KOPT-K1 (cell line): ENCODE measurements at regions not wholly inside any gene's neighbourhood (a gene's known extent, or its start where the extent isn't known, plus 50 kb on each side); places are given as distances from the start of the nearest gene placed in this dataset.
"Not testable (repeated sequence)": the region's sequence is repeated elsewhere in the genome, so short reads cannot be mapped to it uniquely, and the experiment has no call there.

ENCODE experiments used
- H3K27ac ChIP-seq: fragments of 200-600 bp; sonication (generic); 2 replicates; pipeline ENCODE4 v1.5.1; 2016; ENCODE audit warnings: antibody characterized with exemption, mild to moderate bottlenecking, low read depth, low read length; ENCODE audit not compliant: poor library complexity, severe bottlenecking
- H3K36me3 ChIP-seq: fragments of 200-600 bp; sonication (generic); 2 replicates; pipeline ENCODE4 v1.5.1; 2017; ENCODE audit warnings: antibody characterized with exemption, mild to moderate bottlenecking, low read length, moderate library complexity; ENCODE audit not compliant: insufficient read depth
- H3K9me3 ChIP-seq: fragments of 200-600 bp; sonication (generic); 2 replicates; pipeline ENCODE4 v1.5.1; 2017; ENCODE audit warnings: antibody characterized with exemption, low read length, mild to moderate bottlenecking; ENCODE audit not compliant: insufficient read depth, poor library complexity, severe bottlenecking

DNA sequence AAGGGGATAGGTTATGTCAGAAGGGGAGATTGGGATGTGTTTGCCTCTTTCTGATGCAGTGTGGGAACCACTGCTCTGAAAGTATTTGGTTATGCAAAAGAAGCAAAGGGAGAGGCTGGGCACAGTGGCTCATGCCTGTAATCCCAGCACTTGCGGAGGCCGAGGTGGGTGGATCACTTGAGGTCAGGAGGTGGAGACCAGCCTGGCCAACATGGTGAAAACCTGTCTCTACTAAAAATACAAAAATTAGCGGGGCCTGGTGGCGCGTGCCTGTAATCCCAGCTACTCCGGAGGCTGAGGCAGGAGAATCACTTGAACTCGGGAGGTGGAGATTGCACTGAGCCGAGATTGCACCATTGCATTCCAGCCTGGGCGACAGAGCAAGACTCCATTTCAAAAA lies 87.0 kb downstream of the ARRDC3 start:
- H3K36me3 ChIP-seq, H3K27ac ChIP-seq, H3K9me3 ChIP-seq: not testable (repeated sequence)

DNA sequence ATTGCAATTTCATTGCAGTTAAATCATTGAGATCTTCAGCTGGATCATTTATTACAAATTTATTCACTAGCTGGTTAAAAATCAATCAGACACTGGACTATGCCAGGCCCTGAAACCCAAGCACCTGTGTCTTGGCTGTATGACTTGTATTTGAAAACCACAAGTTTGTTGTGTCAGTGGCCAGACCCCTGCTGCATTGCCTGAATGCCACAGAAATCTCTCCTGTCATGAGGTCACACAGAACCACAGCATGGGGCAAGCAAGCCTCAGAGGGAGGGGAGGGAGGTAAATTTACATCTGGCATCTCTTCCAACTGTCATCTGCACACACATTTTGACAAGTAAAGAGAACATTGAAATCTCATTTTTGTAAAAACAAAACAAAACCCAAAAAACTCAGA lies 90.0 kb downstream of the ARRDC3 start:
- Histone ChIP-seq H3K27ac (peak overlapping the region; percentile 45), H3K36me3 (no peaks in the 10 kb centered on the region), H3K9me3 (no peaks in the 10 kb centered on the region)

DNA sequence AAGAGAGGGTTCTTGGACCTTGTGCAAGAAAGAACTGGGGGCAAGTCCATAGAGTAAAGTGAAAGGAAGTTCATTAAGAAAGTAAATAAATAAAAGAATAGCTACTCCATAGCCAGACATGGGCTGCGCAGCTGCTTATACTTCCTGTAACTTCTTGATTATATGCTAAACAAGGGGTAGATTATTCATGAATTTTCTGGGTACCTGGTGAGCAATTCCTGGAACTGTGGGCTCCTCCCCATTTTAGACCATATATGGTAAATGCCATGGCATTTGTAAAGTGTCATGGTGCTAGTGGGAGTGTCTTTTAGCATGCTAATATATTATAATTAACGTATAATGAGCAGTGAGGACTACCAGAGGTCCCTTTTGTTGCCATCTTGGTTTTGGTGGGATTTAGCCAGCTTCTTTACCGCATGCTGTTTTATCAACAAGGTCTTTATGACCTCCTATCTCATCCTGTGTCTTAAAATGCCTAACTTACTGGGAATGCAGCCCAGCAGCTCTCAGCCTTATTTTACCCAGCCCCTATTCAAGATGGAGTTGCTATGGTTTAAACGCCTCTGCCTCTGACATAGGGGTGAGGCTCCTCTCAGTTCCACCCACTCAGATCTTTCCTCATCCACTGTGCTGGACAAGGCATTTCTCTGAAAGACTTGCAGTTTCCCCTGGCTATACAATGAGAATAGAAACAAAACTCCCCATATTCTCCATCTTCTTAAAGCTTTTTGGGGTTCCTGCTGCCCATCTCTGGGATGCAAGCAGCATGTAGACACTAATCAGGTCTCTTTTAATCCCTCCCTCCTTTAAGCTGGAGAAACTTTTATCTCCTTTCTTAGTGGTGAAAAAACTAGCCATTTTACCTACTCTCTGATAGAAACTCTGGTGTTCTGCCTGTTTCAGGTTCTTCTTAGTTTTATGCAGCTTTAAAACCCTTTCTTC lies 91.2 kb downstream of the ARRDC3 start:
- H3K27ac ChIP-seq, result peak overlapping the region; percentile 31
- no peaks in the 10 kb centered on the region for H3K36me3 ChIP-seq
- H3K9me3 ChIP-seq, result no peaks in the 10 kb centered on the region

DNA sequence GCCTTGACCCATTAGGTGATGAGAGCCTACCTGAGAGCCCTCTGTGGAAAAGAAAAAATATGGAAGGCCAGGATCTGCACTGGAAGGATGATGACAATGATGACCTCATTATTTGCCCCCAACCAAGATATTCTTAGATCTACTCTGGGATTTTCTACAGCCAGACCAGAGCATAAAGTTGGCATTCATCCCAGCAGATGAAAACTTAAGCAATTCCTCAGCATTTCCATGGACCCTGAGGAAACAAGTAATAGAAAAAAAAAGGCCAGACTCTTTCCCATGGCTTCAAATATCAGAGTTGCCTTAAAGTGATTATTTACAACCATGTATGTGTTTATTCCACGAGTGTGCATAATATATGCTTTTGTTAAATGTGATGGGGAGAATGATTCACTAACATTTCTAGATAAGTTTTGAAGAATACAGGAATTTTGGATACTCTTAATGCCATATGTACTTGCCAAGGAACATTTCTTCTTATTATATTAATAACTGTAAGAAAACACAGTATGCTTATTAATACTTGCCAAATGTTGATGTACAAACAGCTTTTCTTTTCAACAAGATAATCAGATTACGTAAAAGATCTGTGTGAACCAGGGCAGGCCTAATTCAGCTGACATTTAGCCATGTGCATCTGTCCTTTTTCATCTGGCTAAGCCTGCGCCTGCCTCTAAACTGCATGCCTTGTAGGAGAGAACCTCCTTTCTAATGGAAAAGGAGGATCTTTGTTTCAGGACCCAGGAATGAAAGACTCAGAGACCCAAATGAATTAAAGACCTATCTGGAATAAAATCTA lies 94.8 kb downstream of the ARRDC3 start:
- Histone ChIP-seq H3K27ac (no peak overlapping the region), H3K36me3 (no peaks in the 10 kb centered on the region), H3K9me3 (peaks cover 9% of the 10 kb centered on the region)

DNA sequence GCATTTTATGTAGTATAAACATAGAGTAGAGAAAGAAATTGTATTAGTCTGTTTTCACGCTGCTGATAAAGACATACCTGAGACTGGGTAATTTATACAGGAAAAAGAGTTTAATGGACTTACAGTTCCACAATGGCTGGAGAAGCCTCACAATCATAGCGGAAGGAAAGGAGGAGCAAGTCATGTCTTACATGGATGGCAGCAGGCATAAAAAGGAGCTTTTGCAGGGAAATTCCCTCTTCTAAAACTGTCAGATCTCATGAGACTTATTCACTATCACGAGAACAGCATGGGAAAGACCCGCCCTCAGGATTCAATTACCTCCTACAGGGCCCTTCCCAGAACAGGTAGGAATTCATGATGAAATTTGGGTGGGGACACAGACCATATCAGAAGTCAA lies 98.1 kb downstream of the ARRDC3 start:
- H3K36me3 ChIP-seq, H3K9me3 ChIP-seq, H3K27ac ChIP-seq: not testable (repeated sequence)

DNA sequence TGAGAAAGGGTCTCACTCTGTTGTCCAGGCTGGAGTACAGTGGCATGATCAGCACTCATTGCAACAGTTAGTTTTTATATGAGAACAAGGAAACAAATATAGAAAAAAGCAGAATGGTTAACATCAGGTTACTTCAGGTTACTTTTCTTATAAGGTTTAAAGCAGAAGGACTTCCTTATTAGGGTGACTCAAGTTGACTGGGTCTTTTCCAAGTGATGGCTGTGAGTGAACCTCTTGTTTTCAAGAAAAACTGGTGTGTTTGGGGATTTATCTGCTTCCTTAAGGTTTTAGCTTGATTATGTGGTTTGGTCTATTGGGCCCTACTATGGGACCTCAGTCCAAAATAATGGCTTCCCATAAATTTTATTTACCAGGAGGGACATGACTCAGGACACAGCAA lies 99.2 kb downstream of the ARRDC3 start:
- no peak overlapping the region for H3K27ac ChIP-seq
- no peaks in the 10 kb centered on the region for H3K36me3 ChIP-seq
- peaks cover 9% of the 10 kb centered on the region for H3K9me3 ChIP-seq

DNA sequence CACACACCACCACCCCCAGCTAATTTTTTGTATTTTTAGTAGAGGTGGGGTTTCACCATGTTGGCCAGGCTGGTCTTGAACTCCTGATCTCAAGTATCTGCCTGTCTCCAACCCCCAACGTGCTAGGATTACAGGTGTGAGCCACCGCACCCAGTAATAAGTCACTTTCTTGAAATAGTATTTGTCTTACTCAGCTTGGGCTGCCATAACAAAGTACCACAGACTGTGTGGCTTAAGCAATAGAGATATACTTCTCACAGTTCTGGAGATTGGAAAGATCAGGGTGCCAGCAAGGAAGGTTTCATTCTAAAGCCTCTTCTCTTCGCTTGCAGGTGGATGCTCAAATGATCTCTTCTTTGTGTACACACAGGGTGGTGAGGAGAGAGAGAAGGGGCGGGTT lies 99.8 kb downstream of the ARRDC3 start:
- Histone ChIP-seq H3K27ac (no peak overlapping the region), H3K9me3 (peaks cover 9% of the 10 kb centered on the region), H3K36me3 (no peaks in the 10 kb centered on the region)

DNA sequence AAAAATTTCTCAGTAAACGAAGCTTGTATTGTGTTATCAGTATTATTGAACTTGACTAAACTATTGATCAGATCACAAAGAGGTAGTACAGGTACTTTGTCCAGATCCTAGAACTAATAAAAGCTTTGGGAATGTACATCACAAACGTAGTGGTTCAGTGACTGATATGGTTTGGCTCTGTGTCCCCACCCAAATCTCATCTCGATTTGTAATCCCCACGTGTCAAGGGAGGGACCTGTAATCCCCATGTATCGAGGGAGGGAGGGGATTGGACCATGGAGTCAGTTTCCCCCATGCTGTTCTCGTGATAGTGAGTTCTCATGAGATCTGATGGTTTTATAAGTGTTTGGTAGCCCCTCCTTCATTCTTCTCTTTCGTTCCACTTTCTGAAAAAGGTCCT lies 100.9 kb downstream of the ARRDC3 start:
- no peak overlapping the region for H3K27ac ChIP-seq
- H3K36me3 ChIP-seq, result no peaks in the 10 kb centered on the region
- H3K9me3 ChIP-seq, result peaks cover 9% of the 10 kb centered on the region

DNA sequence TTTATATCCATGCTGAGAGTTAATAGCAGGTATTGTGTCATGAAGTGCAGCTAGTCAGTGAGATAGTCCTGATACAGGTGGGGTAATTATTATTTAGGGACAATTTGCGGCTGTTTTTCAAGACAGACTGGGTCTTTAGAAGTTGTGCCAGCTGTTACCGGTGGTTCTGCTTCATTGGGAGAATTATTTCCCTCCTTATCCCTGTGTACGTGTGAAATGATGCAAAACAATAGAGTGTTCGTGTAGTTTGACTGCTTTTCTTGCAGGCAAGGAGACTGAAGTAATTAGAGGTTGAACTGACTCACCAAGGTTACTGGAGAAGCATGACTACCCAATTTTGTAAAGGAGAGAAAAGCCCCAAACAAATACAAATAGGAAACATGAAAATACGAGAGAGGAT lies 101.7 kb downstream of the ARRDC3 start:
- Histone ChIP-seq H3K27ac (no peak overlapping the region), H3K36me3 (no peaks in the 10 kb centered on the region), H3K9me3 (peaks cover 9% of the 10 kb centered on the region)

DNA sequence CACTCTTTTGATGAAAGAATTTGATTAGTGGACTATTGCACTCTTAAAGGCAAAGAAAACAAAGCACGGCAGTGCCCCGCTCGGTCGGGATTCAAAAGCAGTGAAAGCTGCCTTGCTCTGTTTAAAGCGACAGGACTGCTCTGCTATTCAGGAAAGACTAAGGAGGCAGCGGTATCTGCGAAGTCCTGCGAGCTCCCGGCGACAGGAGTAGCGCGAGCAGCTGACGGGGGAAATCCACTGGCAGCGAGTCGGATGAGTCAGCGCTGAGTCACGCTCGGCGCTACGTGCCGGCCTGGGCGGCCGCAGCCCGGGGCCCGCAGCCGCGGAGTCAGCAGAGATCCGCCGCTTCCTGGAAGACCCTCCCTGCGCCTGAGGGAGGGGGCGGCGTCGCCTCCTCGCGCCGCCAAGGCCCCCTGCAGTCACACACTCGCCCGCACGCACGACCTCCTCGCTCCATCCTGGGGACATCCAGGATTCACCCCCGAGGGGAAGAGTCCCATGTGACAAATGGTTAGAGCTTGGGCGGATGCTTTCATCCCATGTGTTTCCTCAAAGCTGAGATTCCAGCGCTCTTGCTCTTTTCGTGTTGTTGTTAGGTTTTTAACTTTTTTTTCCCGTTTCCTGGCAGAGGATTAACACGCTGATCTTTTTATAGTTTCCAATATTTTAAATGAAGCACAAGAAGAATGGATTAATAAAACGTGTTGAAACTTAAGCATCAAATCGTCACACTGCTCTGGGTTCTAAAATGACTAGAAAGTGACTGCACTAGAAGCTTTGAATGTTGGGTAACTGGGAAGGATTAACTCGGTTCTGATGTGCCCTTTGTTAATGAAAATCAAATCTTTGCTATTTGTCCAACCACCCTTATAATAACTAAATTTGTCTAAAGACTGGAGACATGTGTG lies 102.5 kb downstream of the ARRDC3 start:
- peaks cover 9% of the 10 kb centered on the region for H3K9me3 ChIP-seq
- H3K27ac ChIP-seq, result peak overlapping the region; percentile 57
- H3K36me3 ChIP-seq, result no peaks in the 10 kb centered on the region

DNA sequence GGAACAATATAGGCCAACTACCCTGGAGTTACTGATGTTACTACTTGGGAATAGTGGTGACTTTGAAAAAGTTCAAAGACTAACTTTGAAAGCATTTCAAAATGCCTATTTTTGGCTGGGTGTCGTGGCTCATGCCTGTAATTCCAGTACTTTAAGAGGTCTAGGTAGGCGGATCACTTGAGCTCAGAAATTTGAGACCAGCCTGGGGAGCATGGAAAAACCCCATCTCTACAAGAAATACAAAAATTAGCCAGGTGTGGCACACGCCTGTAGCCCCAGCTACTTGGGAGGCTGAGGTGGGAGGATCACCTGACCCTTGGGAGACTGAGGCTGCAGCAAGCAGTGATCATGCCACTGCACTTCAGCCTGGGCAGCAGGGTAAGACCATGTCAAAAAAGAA lies 105.3 kb downstream of the ARRDC3 start:
- H3K27ac ChIP-seq, result no peak overlapping the region
- no peaks in the 10 kb centered on the region for H3K9me3 ChIP-seq
- H3K36me3 ChIP-seq, result no peaks in the 10 kb centered on the region

DNA sequence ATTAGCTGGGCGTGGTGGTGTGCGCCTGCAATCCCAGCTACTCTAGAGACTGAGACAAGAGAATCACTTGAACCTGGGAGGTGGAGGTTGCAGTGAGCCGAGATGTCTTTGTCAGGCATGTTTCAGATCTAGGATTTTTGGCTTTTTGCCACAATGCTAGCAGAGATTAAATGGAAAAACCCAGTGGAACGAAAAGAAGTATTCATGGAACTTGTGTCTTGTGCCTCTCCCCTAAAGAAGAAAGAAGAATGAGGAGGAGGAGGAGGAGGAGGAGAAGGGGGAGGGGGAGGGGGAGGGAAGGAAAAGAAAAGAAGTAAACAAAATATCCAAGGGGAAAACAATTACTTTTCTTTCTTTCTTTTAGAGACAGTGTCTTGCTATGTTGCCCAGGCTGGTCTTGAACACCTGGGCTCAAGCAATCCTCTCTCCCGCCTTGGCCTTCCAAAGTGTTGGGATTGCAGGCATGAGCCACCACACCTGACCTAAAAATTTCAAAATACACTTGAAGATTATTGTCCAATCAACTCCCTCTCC lies 106.0 kb downstream of the ARRDC3 start:
- Histone ChIP-seq H3K27ac (no peak overlapping the region), H3K36me3 (no peaks in the 10 kb centered on the region)

DNA sequence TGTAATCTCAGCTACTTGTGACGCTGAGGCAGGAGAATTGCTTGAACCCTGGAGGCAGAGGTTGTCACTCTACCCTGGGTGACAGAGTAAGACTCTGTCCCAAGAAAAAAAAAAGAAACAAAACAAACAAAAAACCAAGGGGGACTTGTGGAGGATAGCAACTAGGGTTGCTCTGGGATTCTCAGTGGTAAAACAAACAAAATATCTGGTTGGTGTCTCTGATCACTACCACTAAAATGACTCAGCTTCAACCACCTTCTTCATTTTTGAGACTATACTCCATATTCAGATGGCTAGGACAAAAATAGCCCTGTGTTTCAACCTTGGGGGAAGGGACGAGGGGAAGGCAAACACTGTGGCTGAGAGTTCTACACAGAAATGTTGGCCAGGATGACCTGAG lies 110.3 kb downstream of the ARRDC3 start:
- H3K36me3 ChIP-seq, result no peaks in the 10 kb centered on the region
- H3K9me3 ChIP-seq, result no peaks in the 10 kb centered on the region
- no peak overlapping the region for H3K27ac ChIP-seq

More for the DNA sequence above, 106.0 kb downstream of the ARRDC3 start:
- no peaks in the 10 kb centered on the region for H3K9me3 ChIP-seq

DNA sequence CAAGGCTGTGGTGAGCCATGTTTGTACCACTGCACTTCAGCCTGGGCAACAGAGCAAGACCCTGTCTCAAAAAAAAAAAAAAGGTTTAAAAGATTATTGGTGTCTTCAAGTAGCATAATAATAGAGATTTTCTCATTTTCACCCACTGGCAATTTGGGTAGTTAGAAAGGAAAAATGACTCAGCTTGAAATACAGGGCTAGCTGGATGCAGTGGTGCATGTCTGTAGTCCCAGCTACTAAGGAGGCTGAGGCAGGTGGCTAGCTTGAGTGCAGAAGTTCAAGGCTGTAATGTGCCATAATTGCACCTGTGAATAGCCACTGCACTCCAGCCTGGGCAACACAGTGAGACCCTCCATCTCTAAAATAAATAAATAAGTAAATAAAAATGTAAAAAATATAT lies 111.1 kb downstream of the ARRDC3 start:
- Histone ChIP-seq H3K27ac (no peak overlapping the region), H3K36me3 (no peaks in the 10 kb centered on the region), H3K9me3 (no peaks in the 10 kb centered on the region)
